Progenitor cell of endocrine pancreas (in vitro differentiated cells): ENCODE measurements at regions not wholly inside any gene's neighbourhood (a gene's known extent, or its start where the extent isn't known, plus 50 kb on each side); places are given as distances from the start of the nearest gene placed in this dataset.

Source experiments
- DNase-seq: peaks from one replicate; pipeline ENCODE4 v3.0.0; 2021; ENCODE audit warnings: low spot score; ENCODE audit not compliant: unreplicated experiment
- H3K27ac Mint-ChIP-seq: 2 replicates; pipeline ENCODE4 v1.8.0; 2021; ENCODE audit warnings: mild to moderate bottlenecking, moderate library complexity, mixed read lengths
- H3K27me3 Mint-ChIP-seq: 2 replicates; pipeline ENCODE4 v1.8.0; 2021; ENCODE audit warnings: mixed read lengths
- H3K36me3 Mint-ChIP-seq: 2 replicates; pipeline ENCODE4 v1.8.0; 2022; ENCODE audit warnings: mixed read lengths; ENCODE audit not compliant: insufficient read depth
- H3K4me1 Mint-ChIP-seq: 2 replicates; pipeline ENCODE4 v1.8.0; 2021; ENCODE audit warnings: low read depth, mixed read lengths
- H3K4me3 Mint-ChIP-seq: 2 replicates; pipeline ENCODE4 v1.8.0; 2021; ENCODE audit warnings: low read depth, mild to moderate bottlenecking, moderate library complexity, mixed read lengths
- H3K9me3 Mint-ChIP-seq: 2 replicates; pipeline ENCODE4 v1.8.0; 2021; ENCODE audit warnings: low read depth, mixed read lengths
- TF ChIP-seq, protein P1 (sequence below): fragments of 200-600 bp; sonication (generic); IDR thresholded peaks from one replicate; pipeline ENCODE4 v1.5.0; 2021; ENCODE audit warnings: antibody characterized with exemption, mild to moderate bottlenecking; ENCODE audit not compliant: unreplicated experiment

DNA sequence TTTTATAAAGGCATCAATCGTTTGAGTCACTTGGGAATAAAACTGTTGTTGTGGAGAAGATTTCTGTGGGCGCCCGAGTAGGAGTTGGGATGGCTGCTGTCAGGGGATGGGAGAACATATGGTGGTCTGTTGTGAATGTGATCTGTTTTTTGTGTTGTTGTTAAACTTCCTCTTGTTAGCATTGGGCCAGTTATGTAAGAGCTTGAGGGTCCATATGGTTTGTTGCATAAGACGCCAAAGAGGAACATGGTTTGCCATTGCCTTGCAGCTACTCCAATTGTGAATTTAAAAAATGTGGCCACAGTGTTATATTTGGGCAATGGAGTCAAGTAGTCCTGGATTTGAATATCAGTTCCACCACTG, 136.1 kb upstream of the JUN start:
- Mint-ChIP-seq H3K4me3 (no peak overlapping the region), H3K27me3 (peaks cover 12% of the 10 kb centered on the region), H3K4me1 (peaks cover 3% of the 10 kb centered on the region), H3K9me3 (peaks cover 3% of the 10 kb centered on the region), H3K27ac (no peak overlapping the region), H3K36me3 (no peaks in the 10 kb centered on the region)
- TF ChIP-seq, protein P1, sequence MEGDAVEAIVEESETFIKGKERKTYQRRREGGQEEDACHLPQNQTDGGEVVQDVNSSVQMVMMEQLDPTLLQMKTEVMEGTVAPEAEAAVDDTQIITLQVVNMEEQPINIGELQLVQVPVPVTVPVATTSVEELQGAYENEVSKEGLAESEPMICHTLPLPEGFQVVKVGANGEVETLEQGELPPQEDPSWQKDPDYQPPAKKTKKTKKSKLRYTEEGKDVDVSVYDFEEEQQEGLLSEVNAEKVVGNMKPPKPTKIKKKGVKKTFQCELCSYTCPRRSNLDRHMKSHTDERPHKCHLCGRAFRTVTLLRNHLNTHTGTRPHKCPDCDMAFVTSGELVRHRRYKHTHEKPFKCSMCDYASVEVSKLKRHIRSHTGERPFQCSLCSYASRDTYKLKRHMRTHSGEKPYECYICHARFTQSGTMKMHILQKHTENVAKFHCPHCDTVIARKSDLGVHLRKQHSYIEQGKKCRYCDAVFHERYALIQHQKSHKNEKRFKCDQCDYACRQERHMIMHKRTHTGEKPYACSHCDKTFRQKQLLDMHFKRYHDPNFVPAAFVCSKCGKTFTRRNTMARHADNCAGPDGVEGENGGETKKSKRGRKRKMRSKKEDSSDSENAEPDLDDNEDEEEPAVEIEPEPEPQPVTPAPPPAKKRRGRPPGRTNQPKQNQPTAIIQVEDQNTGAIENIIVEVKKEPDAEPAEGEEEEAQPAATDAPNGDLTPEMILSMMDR = no peak
- no peak for DNase-seq

DNA sequence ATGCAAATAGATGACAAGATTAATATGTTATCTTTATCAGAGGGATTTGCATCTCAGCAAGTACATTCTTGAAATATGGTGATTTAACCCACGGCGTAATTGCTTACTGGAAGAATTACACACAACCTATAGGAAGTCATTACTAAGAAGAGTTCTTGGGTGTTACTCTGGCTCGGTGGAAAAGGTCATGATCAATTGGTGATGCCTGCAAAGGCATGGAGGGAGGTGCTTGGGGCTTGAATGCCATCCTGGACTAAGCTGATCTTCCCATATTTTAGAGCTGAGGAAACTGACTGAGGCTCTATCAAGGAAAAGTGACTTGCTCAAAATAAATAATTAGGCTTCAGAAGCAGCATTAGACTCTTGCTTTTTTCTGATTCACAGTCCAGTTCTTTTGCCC, 137.5 kb upstream of the JUN start:
- TF ChIP-seq, protein P1 = no peak
- Mint-ChIP-seq H3K9me3 (no peaks in the 10 kb centered on the region), H3K27me3 (peaks cover 12% of the 10 kb centered on the region), H3K36me3 (no peaks in the 10 kb centered on the region), H3K27ac (no peak overlapping the region), H3K4me1 (peaks cover 3% of the 10 kb centered on the region), H3K4me3 (no peak overlapping the region)
- DNase-seq = no peak

DNA sequence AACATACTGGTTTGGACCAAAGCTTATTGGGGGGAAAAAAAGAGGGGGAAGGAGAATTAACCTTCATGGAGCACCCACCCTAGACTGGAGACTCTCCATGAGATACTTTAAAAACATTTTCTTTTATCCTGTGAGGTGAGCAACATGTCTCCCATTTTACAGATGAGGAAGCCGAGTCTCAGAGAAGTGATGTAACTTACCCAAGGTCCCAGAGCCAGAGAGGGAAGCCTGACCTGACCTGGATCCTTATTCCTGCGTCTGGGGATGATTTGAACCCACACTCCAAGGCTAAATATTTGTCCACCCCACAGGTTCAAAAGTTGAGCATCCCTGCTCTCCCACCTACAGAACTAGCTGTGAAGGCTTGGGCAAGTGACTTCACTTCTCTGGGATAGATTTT, 137.9 kb upstream of the JUN start:
- H3K27me3 Mint-ChIP-seq = peaks cover 12% of the 10 kb centered on the region
- H3K27ac Mint-ChIP-seq = no peak overlapping the region
- DNase-seq = no peak
- H3K4me1 Mint-ChIP-seq = peaks cover 3% of the 10 kb centered on the region
- no peaks in the 10 kb centered on the region for H3K36me3 Mint-ChIP-seq
- H3K9me3 Mint-ChIP-seq = no peaks in the 10 kb centered on the region
- H3K4me3 Mint-ChIP-seq = no peak overlapping the region
- TF ChIP-seq, protein P1 = no peak

DNA sequence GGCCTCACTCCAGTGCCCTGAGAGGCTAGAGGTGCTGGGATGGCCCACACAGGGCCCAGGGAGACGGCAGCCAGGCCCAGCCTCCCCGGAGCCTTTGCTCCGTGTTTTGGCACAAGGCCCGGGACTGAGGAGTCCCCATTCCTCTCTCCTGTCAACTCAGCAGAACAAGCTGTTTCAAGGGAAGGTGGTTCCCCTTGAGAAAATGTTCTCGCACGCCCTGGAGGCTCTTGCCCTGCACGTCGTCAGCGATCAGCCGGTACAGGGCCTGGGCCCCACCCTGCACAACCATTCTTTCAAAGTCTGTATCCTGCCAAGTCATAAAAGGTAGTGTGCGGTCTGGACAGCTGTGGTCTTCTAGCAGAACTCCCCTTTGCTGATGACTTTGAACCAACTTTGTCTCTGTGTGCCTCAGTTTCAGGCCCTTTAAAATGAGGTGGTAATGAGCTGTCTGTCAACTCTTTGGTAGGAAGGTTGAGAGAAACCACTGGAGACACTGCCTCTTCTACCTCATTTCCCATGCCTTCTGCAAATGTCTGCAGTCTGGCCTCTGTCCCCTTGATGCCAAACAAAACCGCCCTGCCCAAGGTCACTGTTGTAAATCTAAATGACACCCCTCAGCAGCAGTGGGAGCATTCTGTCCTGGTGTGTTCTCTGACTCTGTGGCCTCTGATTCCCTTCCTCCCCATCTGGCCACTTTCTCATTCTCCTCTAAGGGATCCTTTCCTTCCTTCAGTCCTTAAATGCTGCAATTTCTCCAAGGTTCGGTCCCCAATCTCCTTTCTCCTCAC, 138.6 kb upstream of the JUN start:
- H3K9me3 Mint-ChIP-seq = no peaks in the 10 kb centered on the region
- H3K27ac Mint-ChIP-seq = peak overlapping the region; percentile 50
- H3K4me1 Mint-ChIP-seq = peaks cover 3% of the 10 kb centered on the region
- TF ChIP-seq, protein P1 = no peak
- H3K27me3 Mint-ChIP-seq = peaks cover 17% of the 10 kb centered on the region
- DNase-seq = no peak
- no peak overlapping the region for H3K4me3 Mint-ChIP-seq
- H3K36me3 Mint-ChIP-seq = no peaks in the 10 kb centered on the region

DNA sequence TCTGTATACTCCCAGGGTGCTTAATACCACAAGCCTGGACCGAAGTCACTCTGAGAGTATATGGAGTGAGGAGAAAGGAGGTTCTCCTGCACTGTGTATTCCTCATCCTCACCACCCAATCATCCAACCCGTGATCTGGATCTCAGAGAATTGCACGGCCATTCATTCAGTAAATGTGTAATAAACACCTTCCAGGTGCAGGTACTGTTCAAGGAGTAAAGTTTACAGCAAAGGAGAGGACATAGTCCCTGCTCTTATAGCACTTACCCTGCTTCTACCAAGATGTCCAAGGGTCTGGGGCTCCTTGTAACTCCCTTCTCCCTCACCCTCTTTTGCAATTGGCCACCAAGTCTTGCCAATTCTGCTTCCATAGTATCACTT, 139.2 kb upstream of the JUN start:
- DNase-seq = no peak
- H3K27ac Mint-ChIP-seq = peak overlapping the region; percentile 50
- no peaks in the 10 kb centered on the region for H3K9me3 Mint-ChIP-seq
- no peaks in the 10 kb centered on the region for H3K36me3 Mint-ChIP-seq
- TF ChIP-seq, protein P1 = no peak
- peaks cover 3% of the 10 kb centered on the region for H3K4me1 Mint-ChIP-seq
- H3K27me3 Mint-ChIP-seq = peaks cover 17% of the 10 kb centered on the region
- no peak overlapping the region for H3K4me3 Mint-ChIP-seq
